ENCODE measurements at regions not wholly inside any gene's neighbourhood (a gene's known extent, or its start where the extent isn't known, plus 50 kb on each side); places are given as distances from the start of the nearest gene placed in this dataset.

- no peak overlapping the region for H3K4me3 ChIP-seq
- peaks cover 14% of the 10 kb centered on the region; the same call in 2 of the 3 replicates for H3K36me3 Mint-ChIP-seq (ENCODE audit: low read depth)
- no peaks in the 10 kb centered on the region for H3K36me3 ChIP-seq (ENCODE audit: insufficient read depth)
- no peak overlapping the region for H3K4me3 Mint-ChIP-seq
- ATAC-seq (peak; percentile 53), DNase-seq (ENCODE audit: low spot score) (no peak)
- H4K20me1 ChIP-seq (replicated peaks; ENCODE audit: insufficient read depth): no peaks in the 10 kb centered on the region
- no peaks in the 10 kb centered on the region for H3K27me3 ChIP-seq (ENCODE audit: insufficient read depth)
- H3K4me2 ChIP-seq: peak overlapping the region; percentile 8; the same call in 1 of the 2 replicates
- peaks cover 15% of the 10 kb centered on the region; the same call in 2 of the 3 replicates for H3K9me3 Mint-ChIP-seq
- H3K4me1 Mint-ChIP-seq: peaks cover 20% of the 10 kb centered on the region
- peak overlapping the region; percentile 58 for H3K27ac Mint-ChIP-seq
- peaks cover 8% of the 10 kb centered on the region for H3K4me1 ChIP-seq (ENCODE audit: insufficient read depth)
- H3K9me2 ChIP-seq (ENCODE audit: insufficient read depth): no peaks in the 10 kb centered on the region
- no peak overlapping the region for H3K27ac ChIP-seq (ENCODE audit: low read depth)
- H3K79me2 ChIP-seq (replicated peaks; ENCODE audit: insufficient read depth): no peaks in the 10 kb centered on the region
- peak overlapping the region; percentile 53; the same call in 1 of the 2 replicates for H2AFZ ChIP-seq
- H3F3A ChIP-seq (replicated peaks; ENCODE audit: low read depth): no peaks in the 10 kb centered on the region
- no peaks in the 10 kb centered on the region for H3K27me3 Mint-ChIP-seq (ENCODE audit: insufficient read depth, low read depth, poor library complexity)
- TF ChIP-seq CREB1 (CRISPR knock-in tag; IDR thresholded peaks at IDR 0.05; ENCODE audit: low read depth): no peak
- no peak for TF ChIP-seq STAT1 (IDR thresholded peaks at IDR 0.05; ENCODE audit: unreplicated experiment)
- no peak for TF ChIP-seq ETS1 (IDR thresholded peaks at IDR 0.05)
- TF ChIP-seq JUNB (IDR thresholded peaks at IDR 0.05; ENCODE audit: unreplicated experiment): no peak
- no peak for TF ChIP-seq ZNF331 (CRISPR knock-in tag; IDR thresholded peaks at IDR 0.05; ENCODE audit: low read depth)
- no peak for TF ChIP-seq ZNF114 (CRISPR knock-in tag; IDR thresholded peaks at IDR 0.05)
- TF ChIP-seq NANOG (IDR thresholded peaks at IDR 0.05; ENCODE audit: borderline replicate concordance): no peak
- TF ChIP-seq CTCF (conservative IDR thresholded peaks at IDR 0.05; ENCODE audit: low read depth in 2 of 2): no peak
- TF ChIP-seq REST (IDR thresholded peaks at IDR 0.05; ENCODE audit: unreplicated experiment): no peak
- no peak for TF ChIP-seq ZNF462 (CRISPR knock-in tag; IDR thresholded peaks at IDR 0.05)
- TF ChIP-seq POLR2AphosphoS5 (IDR thresholded peaks at IDR 0.05; ENCODE audit: low read depth): no peak
- no peak for TF ChIP-seq EZH2phosphoT487 (IDR thresholded peaks at IDR 0.05; ENCODE audit: unreplicated experiment)
- no peak for TF ChIP-seq EZH2 (IDR thresholded peaks at IDR 0.05; ENCODE audit: low read depth, unreplicated experiment)
Measured at GRCh38 chr21:28068455-28069358, 924.0 kb downstream of the LTN1 start.

Measured in GM23338 (cell line).